GM12892 (cell line): ENCODE measurements at regions not wholly inside any gene's neighbourhood (a gene's known extent, or its start where the extent isn't known, plus 50 kb on each side); places are given as distances from the start of the nearest gene placed in this dataset.

Experiments
- POLR2A ChIP-seq: IDR thresholded peaks from 2 replicates; pipeline ENCODE4 v1.6.1; 2011; ENCODE audit warnings: low read depth, low read length, control low read depth
- POLR2AphosphoS5 ChIP-seq: IDR thresholded peaks from 2 replicates; pipeline ENCODE4 v1.6.1; 2011; ENCODE audit warnings: low read depth, low read length, control low read depth
- TAF1 ChIP-seq: IDR thresholded peaks from 2 replicates; pipeline ENCODE4 v1.6.1; 2011; ENCODE audit warnings: low read depth, mild to moderate bottlenecking, control low read depth, low read length, borderline replicate concordance

DNA sequence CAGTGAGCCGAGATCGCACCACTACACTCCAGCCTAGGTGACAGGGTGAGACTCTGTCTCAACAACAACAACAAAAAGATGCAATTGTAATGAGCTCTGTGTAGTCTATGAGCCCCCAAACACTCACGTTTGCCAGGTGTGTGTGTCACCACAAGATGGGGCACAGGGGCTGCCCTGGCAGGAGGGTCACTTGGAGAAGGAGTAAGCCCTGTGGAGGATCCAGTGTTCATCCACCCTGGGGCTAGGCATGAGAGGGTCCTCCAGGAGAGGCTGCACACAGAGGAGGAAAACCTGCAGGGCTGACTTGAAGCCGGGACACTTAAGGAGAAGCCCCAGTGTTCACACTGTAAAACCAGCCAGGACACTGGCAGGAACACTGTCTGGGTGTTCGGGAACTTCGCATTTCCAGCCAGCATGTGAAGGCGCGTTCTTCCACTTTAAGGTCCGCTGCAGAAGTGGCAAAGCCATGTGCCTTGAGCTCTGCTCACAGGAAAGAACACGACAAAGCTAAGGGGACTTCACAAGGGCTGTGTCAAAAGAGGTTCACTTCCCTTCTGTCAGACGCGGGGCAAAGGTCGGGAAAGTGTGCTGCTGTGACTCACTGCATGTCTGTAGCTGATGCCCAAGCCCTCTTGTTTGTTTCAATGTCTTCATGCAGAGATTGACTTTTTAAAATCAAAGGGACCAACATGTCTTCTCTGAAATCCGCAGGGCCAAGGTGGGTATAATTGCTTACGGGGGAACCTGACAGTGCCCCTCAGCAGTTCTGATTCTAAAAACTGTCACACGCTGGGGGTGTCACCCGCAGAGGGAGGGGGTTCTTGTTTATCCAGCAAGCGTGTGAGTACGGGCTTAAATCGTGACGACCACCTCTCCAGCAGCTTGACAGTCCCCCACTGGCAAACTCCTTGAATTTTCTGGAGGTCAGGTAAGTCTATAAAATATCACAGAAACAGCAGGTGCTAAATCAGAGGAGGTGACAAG, 102.8 kb downstream of the RIPK4 start:
- TF ChIP-seq POLR2A (no peak), POLR2AphosphoS5 (no peak), TAF1 (no peak)
